ENCODE measurements at regions not wholly inside any gene's neighbourhood (a gene's known extent, or its start where the extent isn't known, plus 50 kb on each side); places are given as distances from the start of the nearest gene placed in this dataset.

DNA sequence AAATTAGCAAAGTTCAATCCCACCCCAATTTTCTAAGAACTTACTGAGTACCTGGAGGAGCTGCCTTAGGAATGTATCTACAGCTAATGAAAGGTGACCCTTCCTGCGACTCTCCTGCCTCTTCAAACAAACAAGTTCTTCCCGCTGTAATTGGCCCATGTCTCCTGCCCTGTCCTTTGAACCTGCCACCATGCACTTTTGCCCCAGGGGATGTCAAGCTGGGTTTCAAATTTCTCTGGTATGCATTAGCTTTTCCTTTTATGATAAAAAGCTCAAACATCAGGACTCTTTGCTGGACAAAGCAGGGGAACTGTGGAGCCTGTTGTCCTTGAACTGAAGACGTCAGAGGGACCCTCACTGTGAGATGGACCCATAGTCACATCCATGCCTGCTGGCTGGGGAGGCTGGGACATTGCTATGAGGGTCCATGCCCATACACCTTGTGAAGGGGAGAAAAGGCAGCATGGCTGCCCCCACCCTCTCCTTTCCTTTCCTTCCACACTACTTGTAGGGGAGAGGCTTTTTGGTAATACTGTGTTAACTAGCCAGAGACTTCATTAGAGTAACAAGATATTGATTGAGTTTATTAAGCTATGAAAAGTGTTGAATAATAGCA is 210.7 kb upstream of the COPS8 start:
- no peaks in the 10 kb centered on the region for H3K36me3 ChIP-seq (replicated peaks; ENCODE audit: insufficient read depth, low read length)
- no peak overlapping the region for H3K27ac ChIP-seq (ENCODE audit: low read length)
- H4K20me1 ChIP-seq (ENCODE audit: insufficient read depth, low read length), result no peaks in the 10 kb centered on the region
- no peak overlapping the region for H3K4me3 ChIP-seq (ENCODE audit: low read length)
- H2AFZ ChIP-seq (ENCODE audit: low read length), result no peak overlapping the region
- TF ChIP-seq EZH2 (optimal IDR thresholded peaks at IDR 0.05; ENCODE audit: low read depth, low read length) (no peak), EZH2phosphoT487 (IDR thresholded peaks at IDR 0.05; ENCODE audit: low read length) (no peak)
- TF ChIP-seq, protein P1, sequence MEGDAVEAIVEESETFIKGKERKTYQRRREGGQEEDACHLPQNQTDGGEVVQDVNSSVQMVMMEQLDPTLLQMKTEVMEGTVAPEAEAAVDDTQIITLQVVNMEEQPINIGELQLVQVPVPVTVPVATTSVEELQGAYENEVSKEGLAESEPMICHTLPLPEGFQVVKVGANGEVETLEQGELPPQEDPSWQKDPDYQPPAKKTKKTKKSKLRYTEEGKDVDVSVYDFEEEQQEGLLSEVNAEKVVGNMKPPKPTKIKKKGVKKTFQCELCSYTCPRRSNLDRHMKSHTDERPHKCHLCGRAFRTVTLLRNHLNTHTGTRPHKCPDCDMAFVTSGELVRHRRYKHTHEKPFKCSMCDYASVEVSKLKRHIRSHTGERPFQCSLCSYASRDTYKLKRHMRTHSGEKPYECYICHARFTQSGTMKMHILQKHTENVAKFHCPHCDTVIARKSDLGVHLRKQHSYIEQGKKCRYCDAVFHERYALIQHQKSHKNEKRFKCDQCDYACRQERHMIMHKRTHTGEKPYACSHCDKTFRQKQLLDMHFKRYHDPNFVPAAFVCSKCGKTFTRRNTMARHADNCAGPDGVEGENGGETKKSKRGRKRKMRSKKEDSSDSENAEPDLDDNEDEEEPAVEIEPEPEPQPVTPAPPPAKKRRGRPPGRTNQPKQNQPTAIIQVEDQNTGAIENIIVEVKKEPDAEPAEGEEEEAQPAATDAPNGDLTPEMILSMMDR (IDR thresholded peaks at IDR 0.05; ENCODE audit: low read length), result no peak
- H3K4me2 ChIP-seq (ENCODE audit: low read depth, low read length), result no peak overlapping the region
- DNase-seq, result no peak
- H3K4me1 ChIP-seq (ENCODE audit: low read length), result no peaks in the 10 kb centered on the region
- H3K9me3 ChIP-seq (replicated peaks; ENCODE audit: insufficient read depth, low read length), result no peaks in the 10 kb centered on the region
- H3K9ac ChIP-seq (ENCODE audit: low read length), result no peak overlapping the region
- H3K9me2 ChIP-seq (replicated peaks; ENCODE audit: insufficient read depth, low read length), result no peaks in the 10 kb centered on the region
- no peaks in the 10 kb centered on the region for H3K27me3 ChIP-seq (replicated peaks; ENCODE audit: insufficient read depth, low read length)
- no peaks in the 10 kb centered on the region for H3K79me2 ChIP-seq (ENCODE audit: low read length)
- H3F3A ChIP-seq (ENCODE audit: insufficient read depth, low read length), result no peaks in the 10 kb centered on the region

DNA sequence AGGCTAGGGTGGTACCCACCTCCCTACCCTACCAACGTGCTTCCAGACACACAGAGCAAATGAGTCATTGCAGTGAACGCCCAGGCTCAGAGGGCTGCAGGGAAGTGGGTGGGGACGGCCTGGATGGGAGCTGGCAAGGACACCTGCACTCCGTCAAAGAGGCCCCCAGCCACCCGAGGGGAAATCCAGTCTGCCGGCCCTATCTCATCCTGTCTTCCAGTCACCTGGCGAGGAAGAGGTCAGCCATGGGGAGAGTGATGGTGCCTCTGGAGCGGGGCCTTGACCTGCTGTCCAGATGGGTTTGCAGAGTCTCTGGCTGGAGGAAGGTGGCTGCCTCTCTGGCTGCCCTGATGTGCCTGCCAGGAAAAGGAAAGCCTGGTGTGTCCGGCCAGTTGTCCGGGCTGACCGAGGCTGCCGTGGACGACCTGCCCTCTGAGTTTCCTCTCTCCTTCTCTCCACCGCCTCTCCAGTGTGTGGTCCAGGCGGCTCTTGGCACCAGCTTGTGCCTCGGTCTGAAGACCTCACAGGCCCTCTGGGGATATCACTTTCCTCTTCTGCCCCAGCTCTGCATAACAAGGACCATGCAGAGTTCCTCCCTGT is 209.7 kb upstream of the COPS8 start:
- no peaks in the 10 kb centered on the region for H3K79me2 ChIP-seq (ENCODE audit: low read length)
- H3K4me1 ChIP-seq (ENCODE audit: low read length), result no peaks in the 10 kb centered on the region
- H3K9me3 ChIP-seq (replicated peaks; ENCODE audit: insufficient read depth, low read length), result no peaks in the 10 kb centered on the region
- H4K20me1 ChIP-seq (ENCODE audit: insufficient read depth, low read length), result no peaks in the 10 kb centered on the region
- no peak overlapping the region for H3K9ac ChIP-seq (ENCODE audit: low read length)
- no peak for DNase-seq
- H3K4me3 ChIP-seq (ENCODE audit: low read length), result no peak overlapping the region
- no peak overlapping the region for H3K4me2 ChIP-seq (ENCODE audit: low read depth, low read length)
- no peaks in the 10 kb centered on the region for H3K27me3 ChIP-seq (replicated peaks; ENCODE audit: insufficient read depth, low read length)
- no peaks in the 10 kb centered on the region for H3K36me3 ChIP-seq (replicated peaks; ENCODE audit: insufficient read depth, low read length)
- no peak for TF ChIP-seq EZH2phosphoT487 (IDR thresholded peaks at IDR 0.05; ENCODE audit: low read length)
- no peak for TF ChIP-seq EZH2 (optimal IDR thresholded peaks at IDR 0.05; ENCODE audit: low read depth, low read length)
- TF ChIP-seq, protein P1 (IDR thresholded peaks at IDR 0.05; ENCODE audit: low read length), result no peak
- no peaks in the 10 kb centered on the region for H3K9me2 ChIP-seq (replicated peaks; ENCODE audit: insufficient read depth, low read length)
- no peaks in the 10 kb centered on the region for H3F3A ChIP-seq (ENCODE audit: insufficient read depth, low read length)
- no peak overlapping the region for H2AFZ ChIP-seq (ENCODE audit: low read length)
- no peak overlapping the region for H3K27ac ChIP-seq (ENCODE audit: low read length)

DNA sequence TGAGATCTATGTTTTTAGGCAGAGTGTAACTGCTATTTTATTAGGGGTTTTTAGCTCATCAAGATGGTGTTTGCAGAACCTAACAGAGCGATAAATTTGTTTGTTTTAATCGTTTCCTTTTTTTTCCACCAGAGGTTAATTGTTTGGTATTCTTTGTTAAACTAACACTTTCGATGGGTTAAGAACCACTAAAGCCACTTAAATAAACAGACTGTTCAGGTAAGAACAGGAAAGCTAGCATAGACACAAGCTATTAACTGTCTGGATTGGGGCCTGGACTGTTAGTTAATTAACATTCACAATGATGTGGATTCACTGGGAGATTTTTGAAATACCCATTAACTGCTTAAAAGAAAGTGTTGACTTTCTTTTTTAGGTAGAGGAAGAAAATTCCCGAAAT is 209.0 kb upstream of the COPS8 start:
- Histone ChIP-seq H4K20me1 (ENCODE audit: insufficient read depth, low read length) (no peaks in the 10 kb centered on the region), H3K36me3 (replicated peaks; ENCODE audit: insufficient read depth, low read length) (no peaks in the 10 kb centered on the region), H3F3A (ENCODE audit: insufficient read depth, low read length) (no peaks in the 10 kb centered on the region), H3K79me2 (ENCODE audit: low read length) (no peaks in the 10 kb centered on the region), H3K9me2 (replicated peaks; ENCODE audit: insufficient read depth, low read length) (no peaks in the 10 kb centered on the region), H3K4me1 (ENCODE audit: low read length) (no peaks in the 10 kb centered on the region), H3K27ac (ENCODE audit: low read length) (no peak overlapping the region), H3K27me3 (replicated peaks; ENCODE audit: insufficient read depth, low read length) (no peaks in the 10 kb centered on the region), H3K9ac (ENCODE audit: low read length) (no peak overlapping the region), H2AFZ (ENCODE audit: low read length) (no peak overlapping the region), H3K4me3 (ENCODE audit: low read length) (no peak overlapping the region), H3K4me2 (ENCODE audit: low read depth, low read length) (no peak overlapping the region), H3K9me3 (replicated peaks; ENCODE audit: insufficient read depth, low read length) (no peaks in the 10 kb centered on the region)
- DNase-seq, result no peak
- TF ChIP-seq EZH2phosphoT487 (IDR thresholded peaks at IDR 0.05; ENCODE audit: low read length), result no peak
- TF ChIP-seq, protein P1 (IDR thresholded peaks at IDR 0.05; ENCODE audit: low read length), result no peak
- no peak for TF ChIP-seq EZH2 (optimal IDR thresholded peaks at IDR 0.05; ENCODE audit: low read depth, low read length)
